SJSA1 (cell line): ENCODE measurements at regions not wholly inside any gene's neighbourhood (a gene's known extent, or its start where the extent isn't known, plus 50 kb on each side); places are given as distances from the start of the nearest gene placed in this dataset.
A peak's percentile ranks its signal among the peaks of the same experiment; 100 is the strongest.
"Not testable (repeated sequence)": the region's sequence is repeated elsewhere in the genome, so short reads cannot be mapped to it uniquely, and the experiment has no call there.

Source experiments
- DNase-seq, 2 experiments: peaks; one replicate each; pipeline ENCODE4 v3.0.0-alpha.2; 2015 to 2020; ENCODE audit warnings: low spot score in 2 of 2, low read depth in 1 of 2
- H3K27ac ChIP-seq: fragments of 250-450 bp; sonication (Bioruptor Pico); 2 replicates; pipeline ENCODE4 v1.5.1; 2020; ENCODE audit warnings: mild to moderate bottlenecking, moderate library complexity
- H3K27me3 ChIP-seq: fragments of 250-450 bp; sonication (Bioruptor Pico); replicated peaks from 2 replicates; pipeline ENCODE4 v1.5.1; 2020; ENCODE audit warnings: mild to moderate bottlenecking, moderate library complexity
- H3K36me3 ChIP-seq: fragments of 250-450 bp; sonication (Bioruptor Pico); 2 replicates; pipeline ENCODE4 v1.5.1; 2020; ENCODE audit warnings: mild to moderate bottlenecking
- H3K4me1 ChIP-seq: fragments of 250-450 bp; sonication (Bioruptor Pico); replicated peaks from 2 replicates; pipeline ENCODE4 v1.6.1; 2021; ENCODE audit warnings: mild to moderate bottlenecking
- H3K4me3 ChIP-seq: fragments of 250-450 bp; sonication (Bioruptor Pico); 2 replicates; pipeline ENCODE4 v1.5.1; 2020; ENCODE audit warnings: mild to moderate bottlenecking
- H3K9me3 ChIP-seq: fragments of 250-450 bp; sonication (Bioruptor Pico); replicated peaks from 2 replicates; pipeline ENCODE4 v1.5.1; 2020; ENCODE audit warnings: mild to moderate bottlenecking

GRCh38 chr5:72654231-72654630 lies 147.0 kb upstream of the ZNF366 start:
- no peaks in the 10 kb centered on the region for H3K27me3 ChIP-seq
- no peak for DNase-seq
- H3K36me3 ChIP-seq, result no peaks in the 10 kb centered on the region
- H3K4me3 ChIP-seq, result no peak overlapping the region
- peaks cover 59% of the 10 kb centered on the region for H3K4me1 ChIP-seq
- no peaks in the 10 kb centered on the region for H3K9me3 ChIP-seq
- H3K27ac ChIP-seq, result no peak overlapping the region

GRCh38 chr5:72653586-72653985 lies 146.4 kb upstream of the ZNF366 start:
- no peaks in the 10 kb centered on the region for H3K27me3 ChIP-seq
- no peak overlapping the region for H3K4me3 ChIP-seq
- no peaks in the 10 kb centered on the region for H3K36me3 ChIP-seq
- DNase-seq, result peak; percentile 49 to 50
- no peak overlapping the region for H3K27ac ChIP-seq
- no peaks in the 10 kb centered on the region for H3K9me3 ChIP-seq
- H3K4me1 ChIP-seq, result peaks cover 63% of the 10 kb centered on the region

- Histone ChIP-seq H3K4me3 (no peak overlapping the region), H3K36me3 (no peaks in the 10 kb centered on the region), H3K4me1 (peaks cover 63% of the 10 kb centered on the region), H3K9me3 (no peaks in the 10 kb centered on the region), H3K27me3 (no peaks in the 10 kb centered on the region), H3K27ac (peak overlapping the region; percentile 28; the same call in 1 of the 2 replicates)
- DNase-seq, result peak; percentile 54 to 65
These were observed 144.6 kb upstream of the ZNF366 start for GRCh38 chr5:72651779-72652178.

GRCh38 chr5:72651109-72651508 lies 143.9 kb upstream of the ZNF366 start:
- peak overlapping the region; percentile 28; the same call in 1 of the 2 replicates for H3K27ac ChIP-seq
- H3K36me3 ChIP-seq, result no peaks in the 10 kb centered on the region
- DNase-seq, result no peak
- H3K4me3 ChIP-seq, result no peak overlapping the region
- peaks cover 63% of the 10 kb centered on the region for H3K4me1 ChIP-seq
- H3K27me3 ChIP-seq, result no peaks in the 10 kb centered on the region
- no peaks in the 10 kb centered on the region for H3K9me3 ChIP-seq

GRCh38 chr5:72649449-72649848 lies 142.2 kb upstream of the ZNF366 start:
- Histone ChIP-seq H3K27ac (peak overlapping the region; percentile 30), H3K36me3 (no peaks in the 10 kb centered on the region), H3K4me3 (no peak overlapping the region), H3K27me3 (no peaks in the 10 kb centered on the region), H3K9me3 (no peaks in the 10 kb centered on the region), H3K4me1 (peaks cover 53% of the 10 kb centered on the region)
- peak; percentile 61 to 84 for DNase-seq

GRCh38 chr5:72648480-72648879 lies 141.3 kb upstream of the ZNF366 start:
- Histone ChIP-seq H3K27ac (no peak overlapping the region), H3K27me3 (no peaks in the 10 kb centered on the region), H3K4me3 (no peak overlapping the region), H3K4me1 (peaks cover 43% of the 10 kb centered on the region), H3K9me3 (no peaks in the 10 kb centered on the region), H3K36me3 (no peaks in the 10 kb centered on the region)
- no peak for DNase-seq

GRCh38 chr5:72647806-72648205 lies 140.6 kb upstream of the ZNF366 start:
- Histone ChIP-seq H3K36me3 (no peaks in the 10 kb centered on the region), H3K4me1 (peaks cover 36% of the 10 kb centered on the region), H3K27me3 (no peaks in the 10 kb centered on the region), H3K27ac (no peak overlapping the region), H3K4me3 (no peak overlapping the region), H3K9me3 (no peaks in the 10 kb centered on the region)
- DNase-seq, result no peak

GRCh38 chr5:72646246-72646866 lies 139.1 kb upstream of the ZNF366 start:
- H3K36me3 ChIP-seq, result no peaks in the 10 kb centered on the region
- no peak for DNase-seq
- H3K4me1 ChIP-seq, result peaks cover 22% of the 10 kb centered on the region
- H3K27me3 ChIP-seq, result no peaks in the 10 kb centered on the region
- no peak overlapping the region for H3K4me3 ChIP-seq
- no peaks in the 10 kb centered on the region for H3K9me3 ChIP-seq
- no peak overlapping the region for H3K27ac ChIP-seq

GRCh38 chr5:72645064-72645846 lies 138.0 kb upstream of the ZNF366 start:
- H3K4me3 ChIP-seq, result no peak overlapping the region
- H3K9me3 ChIP-seq, result no peaks in the 10 kb centered on the region
- no peak for DNase-seq
- peaks cover 12% of the 10 kb centered on the region for H3K4me1 ChIP-seq
- H3K36me3 ChIP-seq, result no peaks in the 10 kb centered on the region
- H3K27me3 ChIP-seq, result no peaks in the 10 kb centered on the region
- no peak overlapping the region for H3K27ac ChIP-seq

GRCh38 chr5:72644296-72644695 lies 137.1 kb upstream of the ZNF366 start:
- DNase-seq, result no peak
- Histone ChIP-seq H3K9me3 (no peaks in the 10 kb centered on the region), H3K4me1 (peaks cover 5% of the 10 kb centered on the region), H3K4me3 (no peak overlapping the region), H3K27me3 (no peaks in the 10 kb centered on the region), H3K36me3 (no peaks in the 10 kb centered on the region), H3K27ac (no peak overlapping the region)

GRCh38 chr5:72641164-72641563 lies 134.0 kb upstream of the ZNF366 start:
- H3K4me3 ChIP-seq, result no peak overlapping the region
- H3K27me3 ChIP-seq, result no peaks in the 10 kb centered on the region
- no peaks in the 10 kb centered on the region for H3K9me3 ChIP-seq
- H3K36me3 ChIP-seq, result no peaks in the 10 kb centered on the region
- no peak overlapping the region for H3K27ac ChIP-seq
- H3K4me1 ChIP-seq, result no peaks in the 10 kb centered on the region
- no peak for DNase-seq

GRCh38 chr5:72637058-72637457 lies 129.8 kb upstream of the ZNF366 start:
- no peak overlapping the region for H3K27ac ChIP-seq
- peaks cover 24% of the 10 kb centered on the region for H3K4me1 ChIP-seq
- H3K4me3 ChIP-seq, result no peak overlapping the region
- H3K9me3 ChIP-seq, result 0 out of 2 replicates have a peak, but pooled peaks cover 2% of the 10 kb centered on the region
- no peaks in the 10 kb centered on the region for H3K36me3 ChIP-seq
- no peak for DNase-seq
- H3K27me3 ChIP-seq, result no peaks in the 10 kb centered on the region

GRCh38 chr5:72636565-72636964 lies 129.4 kb upstream of the ZNF366 start:
- H3K36me3 ChIP-seq, H3K27me3 ChIP-seq, DNase-seq, H3K27ac ChIP-seq, H3K9me3 ChIP-seq, H3K4me3 ChIP-seq: not testable (repeated sequence)
- peaks cover 24% of the 10 kb centered on the region for H3K4me1 ChIP-seq

- no peaks in the 10 kb centered on the region for H3K36me3 ChIP-seq
- H3K27ac ChIP-seq, result no peak overlapping the region
These were observed 127.2 kb upstream of the ZNF366 start for GRCh38 chr5:72634444-72634843.

More at GRCh38 chr5:72634444-72634843, 127.2 kb upstream of the ZNF366 start:
- Histone ChIP-seq H3K9me3 (0 out of 2 replicates have a peak, but pooled peaks cover 2% of the 10 kb centered on the region), H3K4me3 (no peak overlapping the region), H3K27me3 (no peaks in the 10 kb centered on the region), H3K4me1 (peaks cover 24% of the 10 kb centered on the region)
- no peak for DNase-seq
